Hepatocyte (in vitro differentiated cells): ENCODE measurements at regions not wholly inside any gene's neighbourhood (a gene's known extent, or its start where the extent isn't known, plus 50 kb on each side); places are given as distances from the start of the nearest gene placed in this dataset.

Experiments used
- EZH2 ChIP-seq: fragments of 200-600 bp; sonication (generic); IDR thresholded peaks from 2 replicates; pipeline ENCODE4 v1.6.1; 2016; ENCODE audit warnings: antibody characterized with exemption, mild to moderate bottlenecking, borderline replicate concordance
- EZH2phosphoT487 ChIP-seq: fragments of 200-600 bp; sonication (generic); IDR thresholded peaks from one replicate; pipeline ENCODE4 v1.6.1; 2018; ENCODE audit warnings: antibody characterized with exemption, mild to moderate bottlenecking, low read depth, moderate library complexity; ENCODE audit not compliant: unreplicated experiment, severe bottlenecking
- TF ChIP-seq, protein P1 (sequence below): fragments of 200-600 bp; sonication (generic); IDR thresholded peaks from 2 replicates; pipeline ENCODE4 v1.5.1; 2016; ENCODE audit warnings: antibody characterized with exemption, mild to moderate bottlenecking; ENCODE audit not compliant: poor library complexity

DNA sequence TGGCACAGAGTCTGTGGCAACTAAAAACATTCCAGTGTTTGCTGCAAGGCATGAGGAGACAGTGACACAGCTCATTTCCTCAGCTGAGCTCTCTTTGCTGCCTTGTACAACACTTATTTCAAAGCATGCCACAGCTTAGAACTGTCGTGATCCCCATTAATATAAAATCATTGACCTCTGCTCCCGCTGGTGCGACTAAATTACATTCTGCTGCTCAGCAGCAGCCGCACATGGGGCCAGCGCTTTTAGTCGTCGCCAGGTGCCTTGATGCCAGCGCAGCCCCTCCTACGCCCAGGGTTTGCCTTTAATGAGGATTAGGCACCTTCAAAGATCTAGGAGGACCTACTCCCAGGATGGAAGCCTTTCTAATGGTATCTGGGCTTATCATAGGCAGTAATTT lies 717.9 kb upstream of the POU3F2 start:
- TF ChIP-seq EZH2phosphoT487 (no peak), EZH2 (no peak)
- TF ChIP-seq, protein P1, sequence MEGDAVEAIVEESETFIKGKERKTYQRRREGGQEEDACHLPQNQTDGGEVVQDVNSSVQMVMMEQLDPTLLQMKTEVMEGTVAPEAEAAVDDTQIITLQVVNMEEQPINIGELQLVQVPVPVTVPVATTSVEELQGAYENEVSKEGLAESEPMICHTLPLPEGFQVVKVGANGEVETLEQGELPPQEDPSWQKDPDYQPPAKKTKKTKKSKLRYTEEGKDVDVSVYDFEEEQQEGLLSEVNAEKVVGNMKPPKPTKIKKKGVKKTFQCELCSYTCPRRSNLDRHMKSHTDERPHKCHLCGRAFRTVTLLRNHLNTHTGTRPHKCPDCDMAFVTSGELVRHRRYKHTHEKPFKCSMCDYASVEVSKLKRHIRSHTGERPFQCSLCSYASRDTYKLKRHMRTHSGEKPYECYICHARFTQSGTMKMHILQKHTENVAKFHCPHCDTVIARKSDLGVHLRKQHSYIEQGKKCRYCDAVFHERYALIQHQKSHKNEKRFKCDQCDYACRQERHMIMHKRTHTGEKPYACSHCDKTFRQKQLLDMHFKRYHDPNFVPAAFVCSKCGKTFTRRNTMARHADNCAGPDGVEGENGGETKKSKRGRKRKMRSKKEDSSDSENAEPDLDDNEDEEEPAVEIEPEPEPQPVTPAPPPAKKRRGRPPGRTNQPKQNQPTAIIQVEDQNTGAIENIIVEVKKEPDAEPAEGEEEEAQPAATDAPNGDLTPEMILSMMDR, result no peak
